H9 (cell line): ENCODE measurements at regions not wholly inside any gene's neighbourhood (a gene's known extent, or its start where the extent isn't known, plus 50 kb on each side); places are given as distances from the start of the nearest gene placed in this dataset.

Experiments used
- DNase-seq: peaks from one replicate; pipeline ENCODE4 v3.0.0-alpha.2; 2017
- H2AFZ ChIP-seq: one replicate; pipeline ENCODE4 v1.6.1; 2013; ENCODE audit warnings: mild to moderate bottlenecking, low read length, control low read depth, moderate library complexity
- H2AK5ac ChIP-seq: 2 replicates; pipeline ENCODE4 v1.6.1; 2013; ENCODE audit warnings: low read length, control low read depth, mixed read lengths; ENCODE audit not compliant: insufficient read length
- H2BK120ac ChIP-seq: one replicate; pipeline ENCODE4 v1.6.1; 2013; ENCODE audit warnings: low read depth, mild to moderate bottlenecking, low read length, control low read depth, inconsistent platforms; ENCODE audit not compliant: poor library complexity, severe bottlenecking
- H2BK12ac ChIP-seq: 2 replicates; pipeline ENCODE4 v1.6.1; 2013; ENCODE audit warnings: low read length, control low read depth, mixed read lengths, low read depth; ENCODE audit not compliant: insufficient read length
- H2BK15ac ChIP-seq: 2 replicates; pipeline ENCODE4 v1.6.1; 2013; ENCODE audit warnings: low read depth, low read length, control low read depth
- H2BK20ac ChIP-seq: one replicate; pipeline ENCODE4 v1.6.1; 2013; ENCODE audit warnings: low read depth, mild to moderate bottlenecking, low read length, control low read depth, inconsistent platforms; ENCODE audit not compliant: poor library complexity, severe bottlenecking
- H2BK5ac ChIP-seq: 2 replicates; pipeline ENCODE4 v1.6.1; 2013; ENCODE audit warnings: low read length, control low read depth, mixed read lengths; ENCODE audit not compliant: insufficient read length
- H3K14ac ChIP-seq: 2 replicates; pipeline ENCODE4 v1.6.1; 2013; ENCODE audit warnings: low read length, control low read depth; ENCODE audit not compliant: insufficient read depth
- H3K18ac ChIP-seq: 2 replicates; pipeline ENCODE4 v1.6.1; 2013; ENCODE audit warnings: low read depth, mild to moderate bottlenecking, mixed read lengths, low read length, control low read depth; ENCODE audit not compliant: insufficient read length
- H3K23ac ChIP-seq: 2 replicates; pipeline ENCODE4 v1.6.1; 2013; ENCODE audit warnings: low read length, control low read depth, mixed read lengths, low read depth; ENCODE audit not compliant: insufficient read length
- H3K23me2 ChIP-seq: 2 replicates; pipeline ENCODE4 v1.6.1; 2013; ENCODE audit warnings: low read depth, mild to moderate bottlenecking, mixed read lengths, low read length, control low read depth; ENCODE audit not compliant: insufficient read length, poor library complexity, severe bottlenecking
- H3K27ac ChIP-seq: 2 replicates; pipeline ENCODE4 v1.5.1; 2013; ENCODE audit warnings: low read length, control low read depth, mixed read lengths, low read depth; ENCODE audit not compliant: insufficient read length
- H3K27me3 ChIP-seq: 2 replicates; pipeline ENCODE4 v1.6.1; 2013; ENCODE audit warnings: low read length, control low read depth, inconsistent platforms; ENCODE audit not compliant: insufficient read depth
- H3K4ac ChIP-seq: 2 replicates; pipeline ENCODE4 v1.6.1; 2013; ENCODE audit warnings: low read depth, mild to moderate bottlenecking, control low read depth, inconsistent platforms, low read length, moderate library complexity
- H3K4me1 ChIP-seq: 2 replicates; pipeline ENCODE4 v1.6.1; 2013; ENCODE audit warnings: low read length, control low read depth, inconsistent platforms; ENCODE audit not compliant: insufficient read depth
- H3K4me2 ChIP-seq: 2 replicates; pipeline ENCODE4 v1.6.1; 2013; ENCODE audit warnings: low read length, control low read depth, mixed read lengths; ENCODE audit not compliant: insufficient read length, insufficient read depth
- H3K56ac ChIP-seq: 2 replicates; pipeline ENCODE4 v1.6.1; 2013; ENCODE audit warnings: low read depth, mild to moderate bottlenecking, mixed read lengths, low read length, control low read depth; ENCODE audit not compliant: insufficient read length
- H3K79me1 ChIP-seq: 2 replicates; pipeline ENCODE4 v1.6.1; 2013; ENCODE audit warnings: low read depth, mild to moderate bottlenecking, moderate library complexity, low read length, control low read depth, inconsistent platforms; ENCODE audit not compliant: insufficient read depth, poor library complexity, severe bottlenecking
- H3K79me2 ChIP-seq: 2 replicates; pipeline ENCODE4 v1.6.1; 2013; ENCODE audit warnings: low read length, control low read depth, inconsistent platforms; ENCODE audit not compliant: insufficient read depth
- H3K9ac ChIP-seq: 2 replicates; pipeline ENCODE4 v1.6.1; 2013; ENCODE audit warnings: low read length, control low read depth, mixed read lengths; ENCODE audit not compliant: insufficient read length; ENCODE audit errors: extremely low read depth
- H3K9me3 ChIP-seq: one replicate; pipeline ENCODE4 v1.6.1; 2013; ENCODE audit warnings: low read depth, low read length, inconsistent platforms; ENCODE audit not compliant: control insufficient read depth
- H3T11ph ChIP-seq: one replicate; pipeline ENCODE4 v1.6.1; 2013; ENCODE audit warnings: mild to moderate bottlenecking, low read length, control low read depth, inconsistent platforms
- H4K20me1 ChIP-seq: one replicate; pipeline ENCODE4 v1.6.1; 2013; ENCODE audit not compliant: control insufficient read depth, insufficient read length, insufficient read depth
- H4K5ac ChIP-seq: 2 replicates; pipeline ENCODE4 v1.6.1; 2013; ENCODE audit warnings: low read depth, mild to moderate bottlenecking, mixed read lengths, low read length, control low read depth; ENCODE audit not compliant: insufficient read length
- H4K8ac ChIP-seq: replicated peaks from 2 replicates; pipeline ENCODE4 v1.6.1; 2013; ENCODE audit warnings: low read length, control low read depth, mixed read lengths, low read depth; ENCODE audit not compliant: insufficient read length
- H4K91ac ChIP-seq: 2 replicates; pipeline ENCODE4 v1.6.1; 2013; ENCODE audit warnings: low read depth, mild to moderate bottlenecking, moderate library complexity, mixed read lengths, low read length, control low read depth; ENCODE audit not compliant: insufficient read length
- H3K27ac Mint-ChIP-seq, 3 experiments: 2 replicates in 2 of 3; 3 replicates in 1 of 3; pipeline ENCODE4 v1.8.0; 2020 to 2021; ENCODE audit warnings: mixed read lengths in 3 of 3, mild to moderate bottlenecking in 1 of 3, moderate library complexity in 1 of 3
- H3K27me3 Mint-ChIP-seq: 2 replicates; pipeline ENCODE4 v1.8.0; 2021; ENCODE audit warnings: low read depth, mild to moderate bottlenecking, moderate library complexity, mixed read lengths
- H3K36me3 Mint-ChIP-seq, 3 experiments: 2 replicates in 2 of 3; 3 replicates in 1 of 3; pipeline ENCODE4 v1.8.0; 2020 to 2021; ENCODE audit warnings: low read depth in 3 of 3, mixed read lengths in 3 of 3; ENCODE audit not compliant: insufficient read depth in 1 of 3
- H3K4me1 Mint-ChIP-seq, 2 experiments: 2 replicates each; pipeline ENCODE4 v1.8.0; 2020; ENCODE audit warnings: mixed read lengths in 2 of 2
- H3K4me3 Mint-ChIP-seq, 2 experiments: 2 replicates in 1 of 2; 3 replicates in 1 of 2; pipeline ENCODE4 v1.8.0; 2020 to 2021; ENCODE audit warnings: mild to moderate bottlenecking in 2 of 2, mixed read lengths in 2 of 2, moderate library complexity in 1 of 2
- H3K9me3 Mint-ChIP-seq, 2 experiments: 2 replicates in 1 of 2; 3 replicates in 1 of 2; pipeline ENCODE4 v1.8.0; 2020; ENCODE audit warnings: mild to moderate bottlenecking in 2 of 2, mixed read lengths in 2 of 2, moderate library complexity in 1 of 2
- CTCF ChIP-seq: fragments of 200-600 bp; sonication (generic); conservative IDR thresholded peaks from 3 replicates; pipeline ENCODE4 v1.8.0; 2021; ENCODE audit warnings: antibody characterized with exemption, mild to moderate bottlenecking
- WGBS: extraction: QIAGEN DNeasy Blood & Tissue Kit; methylation state at CpG from one replicate; pipeline ENCODE4 v1.1.7; 2013; ENCODE audit warnings: missing lambda C conversion rate, low lambda C conversion rate, mixed read lengths; ENCODE audit not compliant: insufficient read length; ENCODE audit errors: extremely low coverage; 5-methylcytosine and 5-hydroxymethylcytosine counted together

DNA sequence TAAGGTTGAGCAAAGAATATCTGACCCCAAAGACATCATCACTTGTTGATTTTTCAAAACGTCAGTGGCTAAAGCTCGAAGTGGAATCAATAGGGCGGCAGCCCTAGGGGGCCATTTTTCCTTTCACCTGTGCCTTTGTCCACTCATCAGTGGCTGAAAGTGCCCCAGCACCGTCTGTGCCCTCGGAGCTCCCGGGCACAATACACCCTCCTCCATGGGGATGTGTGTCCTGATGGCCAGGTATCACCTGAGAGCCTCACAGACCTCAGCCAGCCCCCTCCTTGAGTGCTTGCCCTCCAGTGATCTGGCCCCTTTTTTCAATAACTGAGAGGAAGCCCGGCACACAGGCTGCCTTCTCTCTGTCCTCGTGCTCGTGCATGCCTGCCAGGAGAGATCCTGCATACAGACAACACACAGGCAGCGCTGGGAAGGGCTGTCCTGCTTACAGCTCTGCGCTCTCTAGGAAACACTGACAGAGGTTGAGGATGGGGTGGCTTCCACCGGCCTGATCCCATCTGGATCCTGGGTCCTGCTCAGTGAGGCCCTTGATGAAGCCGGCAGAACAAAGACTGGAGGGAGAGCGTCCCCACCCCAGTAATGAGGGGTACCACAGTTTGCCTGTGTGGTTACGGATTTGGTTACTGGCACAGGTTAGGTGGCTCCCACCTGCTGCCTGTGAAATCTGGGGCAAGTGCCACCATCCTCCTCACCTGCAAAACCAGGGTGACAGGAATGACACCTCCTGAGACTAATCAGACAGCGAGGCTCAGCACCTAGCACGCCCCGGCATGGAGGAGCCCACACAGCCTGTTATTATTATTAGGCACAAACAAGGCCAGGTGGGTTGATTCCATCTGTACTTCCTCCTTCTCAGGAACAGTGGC is 197.5 kb upstream of the RAB6C start:
- H3K9me3 ChIP-seq: no peaks in the 10 kb centered on the region
- H2AFZ ChIP-seq: no peak overlapping the region
- H4K91ac ChIP-seq: no peak overlapping the region
- H2BK20ac ChIP-seq: no peak overlapping the region
- no peak overlapping the region for H3K18ac ChIP-seq
- no peaks in the 10 kb centered on the region for H4K20me1 ChIP-seq
- no peaks in the 10 kb centered on the region for H3K27me3 ChIP-seq
- H3K23me2 ChIP-seq: no peaks in the 10 kb centered on the region
- no peak overlapping the region for H3T11ph ChIP-seq
- no peak overlapping the region for H3K27ac ChIP-seq
- Mint-ChIP-seq H3K4me3 (no peak overlapping the region), H3K36me3 (no peaks in the 10 kb centered on the region), H3K9me3 (no peaks in the 10 kb centered on the region; a peak in 1 of 5 replicates), H3K4me1 (peaks cover 20 to 22% of the 10 kb centered on the region in 2 experiments), H3K27ac (no peak overlapping the region), H3K27me3 (no peaks in the 10 kb centered on the region; the same call in 1 of the 2 replicates)
- no peaks in the 10 kb centered on the region for H3K79me1 ChIP-seq
- no peak overlapping the region for H3K4me2 ChIP-seq
- H2BK120ac ChIP-seq: no peak overlapping the region
- peak; percentile 27 for DNase-seq
- no peak overlapping the region for H3K9ac ChIP-seq
- H3K79me2 ChIP-seq: no peaks in the 10 kb centered on the region
- H2BK5ac ChIP-seq: no peak overlapping the region
- WGBS: no CpG with 5 or more reads among the region's 18 CpGs
- H3K56ac ChIP-seq: no peak overlapping the region
- no peak overlapping the region for H3K4ac ChIP-seq
- no peak overlapping the region for H4K5ac ChIP-seq
- no peak overlapping the region for H4K8ac ChIP-seq
- H2BK12ac ChIP-seq: no peak overlapping the region
- H2BK15ac ChIP-seq: no peak overlapping the region
- H3K14ac ChIP-seq: 0 out of 2 replicates have a peak overlapping the region, but pooled peaks have one; percentile 42
- no peaks in the 10 kb centered on the region for H3K4me1 ChIP-seq
- no peak for TF ChIP-seq CTCF
- H3K23ac ChIP-seq: no peak overlapping the region
- H2AK5ac ChIP-seq: no peak overlapping the region
